H1 (cell line): ENCODE measurements at regions not wholly inside any gene's neighbourhood (a gene's known extent, or its start where the extent isn't known, plus 50 kb on each side); places are given as distances from the start of the nearest gene placed in this dataset.

Source experiments
- CTCF ChIA-PET: fragments of 300-600 bp; sonication (Branson Sonifier 250); formaldehyde crosslinking; loops from one replicate; lab custom pipeline; 2021; ENCODE audit not compliant: partially characterized antibody; lab: Charles Lee
- POLR2A ChIA-PET: fragments of 300-600 bp; sonication (Branson Sonifier 250); formaldehyde crosslinking; loops from one replicate; lab custom pipeline; 2021; ENCODE audit warnings: inconsistent platforms; ENCODE audit not compliant: partially characterized antibody; lab: Charles Lee
- DNase-seq, 2 experiments: peaks; one replicate each; pipeline versions ENCODE4 v3.0.0 to v3.0.0-alpha.2; 2010 to 2022; ENCODE audit warnings: low spot score in 2 of 2, low read depth in 1 of 2, mixed read lengths in 1 of 2
- FAIRE-seq: peaks from 2 replicates; lab custom pipeline; 2011; peaks lifted over from hg19 to GRCh38; lab: Jason Lieb, UNC
- H2AFZ ChIP-seq: 2 replicates; pipeline ENCODE4 v1.8.1; 2012; ENCODE audit warnings: low read length, inconsistent platforms
- H2AK5ac ChIP-seq: 2 replicates; pipeline ENCODE4 v1.6.1; 2013; ENCODE audit warnings: low read depth, low read length
- H2BK120ac ChIP-seq: replicated peaks from 2 replicates; pipeline ENCODE3; 2013; ENCODE audit warnings: low read depth, low read length, inconsistent platforms
- H2BK12ac ChIP-seq: 2 replicates; pipeline ENCODE4 v1.6.1; 2013; ENCODE audit warnings: low read depth, low read length
- H2BK15ac ChIP-seq: 2 replicates; pipeline ENCODE4 v1.6.1; 2013; ENCODE audit warnings: low read length
- H2BK20ac ChIP-seq: 2 replicates; pipeline ENCODE4 v1.6.1; 2013; ENCODE audit warnings: low read length
- H2BK5ac ChIP-seq: 2 replicates; pipeline ENCODE4 v1.6.1; 2013; ENCODE audit warnings: low read depth, low read length
- H3K14ac ChIP-seq: 2 replicates; pipeline ENCODE4 v1.6.1; 2013; ENCODE audit warnings: inconsistent platforms; ENCODE audit not compliant: insufficient read length
- H3K18ac ChIP-seq: 2 replicates; pipeline ENCODE4 v1.6.1; 2013; ENCODE audit warnings: low read length; ENCODE audit errors: extremely low read depth
- H3K23ac ChIP-seq: 2 replicates; pipeline ENCODE4 v1.6.1; 2013; ENCODE audit warnings: inconsistent platforms; ENCODE audit not compliant: insufficient read length
- H3K23me2 ChIP-seq: 2 replicates; pipeline ENCODE4 v1.6.1; 2013; ENCODE audit warnings: low read depth, low read length
- H3K27ac ChIP-seq: 2 replicates; pipeline ENCODE4 v1.6.1; 2011; ENCODE audit warnings: low read depth, low read length, inconsistent platforms
- H3K27me3 ChIP-seq, 4 experiments: replicated peaks in 1 of 4; 1 replicate in 1 of 4; 2 replicates in 3 of 4; pipeline versions ENCODE4 v1.6.1 to v1.8.1; 2011 to 2013; ENCODE audit warnings: low read length in 3 of 4, mild to moderate bottlenecking in 3 of 4, inconsistent platforms in 2 of 4, mixed read lengths in 2 of 4, moderate library complexity in 1 of 4; ENCODE audit not compliant: control insufficient read depth in 3 of 4, insufficient read depth in 3 of 4; ENCODE audit errors: extremely low read depth in 1 of 4
- H3K36me3 ChIP-seq, 4 experiments: 2 replicates each; pipeline versions ENCODE4 v1.6.1 to v1.8.1; 2011 to 2013; ENCODE audit warnings: mild to moderate bottlenecking in 4 of 4, low read length in 3 of 4, moderate library complexity in 2 of 4, control low read depth in 1 of 4, inconsistent platforms in 1 of 4; ENCODE audit not compliant: insufficient read depth in 4 of 4, control insufficient read depth in 2 of 4
- H3K4ac ChIP-seq: replicated peaks from 2 replicates; pipeline ENCODE3; 2013; ENCODE audit warnings: low read length, low read depth, mixed read lengths, inconsistent platforms; ENCODE audit not compliant: insufficient read length
- H3K4me1 ChIP-seq, 4 experiments: replicated peaks in 1 of 4; 1 replicate in 1 of 4; 2 replicates in 3 of 4; pipeline versions ENCODE4 v1.6.1 to v1.8.1; 2011 to 2013; ENCODE audit warnings: low read length in 3 of 4, inconsistent platforms in 2 of 4, mixed read lengths in 1 of 4; ENCODE audit not compliant: insufficient read depth in 4 of 4, control insufficient read depth in 3 of 4
- H3K4me2 ChIP-seq, 2 experiments: 2 replicates each; pipeline versions ENCODE4 v1.6.1 to v1.8.1; 2011 to 2013; ENCODE audit warnings: low read depth in 2 of 2, low read length in 2 of 2, control low read depth in 1 of 2, inconsistent platforms in 1 of 2, mild to moderate bottlenecking in 1 of 2; ENCODE audit not compliant: insufficient read depth in 1 of 2
- H3K4me3 ChIP-seq, 4 experiments: fragments of 200-600, 300-600 bp in 1 of 4; sonication (generic), shearing (Covaris generic), sonication (Bioruptor Twin) in 1 of 4; 2 replicates each; pipeline versions ENCODE4 v1.5.1 to v1.8.1; 2011 to 2016; ENCODE audit warnings: low read length in 4 of 4, low read depth in 3 of 4, control low read depth in 2 of 4, inconsistent platforms in 2 of 4, mild to moderate bottlenecking in 2 of 4, mixed read lengths in 1 of 4, moderate library complexity in 1 of 4; ENCODE audit not compliant: insufficient read depth in 2 of 4; ENCODE audit errors: extremely low read depth in 1 of 4
- H3K56ac ChIP-seq: replicated peaks from 2 replicates; pipeline ENCODE3; 2013; ENCODE audit warnings: low read depth, mild to moderate bottlenecking, mixed read lengths, low read length, inconsistent platforms; ENCODE audit not compliant: insufficient read length
- H3K79me1 ChIP-seq: 2 replicates; pipeline ENCODE4 v1.6.1; 2013; ENCODE audit warnings: low read depth, low read length, control low read depth
- H3K79me2 ChIP-seq, 2 experiments: 2 replicates each; pipeline versions ENCODE4 v1.6.1 to v1.8.1; 2012 to 2013; ENCODE audit warnings: low read length in 2 of 2, mild to moderate bottlenecking in 2 of 2, inconsistent platforms in 1 of 2; ENCODE audit not compliant: insufficient read depth in 2 of 2, control insufficient read depth in 1 of 2
- H3K9ac ChIP-seq, 4 experiments: replicated peaks in 1 of 4; 1 replicate in 1 of 4; 2 replicates in 3 of 4; pipeline versions ENCODE4 v1.6.1 to v1.8.1; 2011 to 2013; ENCODE audit warnings: low read depth in 3 of 4, low read length in 3 of 4, control low read depth in 2 of 4, mild to moderate bottlenecking in 2 of 4, moderate library complexity in 2 of 4, inconsistent platforms in 1 of 4; ENCODE audit errors: extremely low read depth in 1 of 4
- H3K9me3 ChIP-seq, 2 experiments: 2 replicates each; pipeline versions ENCODE4 v1.6.1 to v1.8.1; 2012 to 2013; ENCODE audit warnings: mild to moderate bottlenecking in 2 of 2, moderate library complexity in 2 of 2, control low read depth in 1 of 2, inconsistent platforms in 1 of 2, low read depth in 1 of 2, low read length in 1 of 2, mixed read lengths in 1 of 2; ENCODE audit not compliant: insufficient read depth in 2 of 2
- H4K20me1 ChIP-seq, 2 experiments: replicated peaks in 1 of 2; 2 replicates each; pipeline versions ENCODE3 to v1.8.1; 2011 to 2013; ENCODE audit warnings: inconsistent platforms in 2 of 2, low read length in 2 of 2, mild to moderate bottlenecking in 1 of 2; ENCODE audit not compliant: insufficient read depth in 2 of 2, control insufficient read depth in 1 of 2
- H4K5ac ChIP-seq: 2 replicates; pipeline ENCODE4 v1.6.1; 2013; ENCODE audit warnings: low read length, low read depth, mixed read lengths, inconsistent platforms; ENCODE audit not compliant: insufficient read length
- H4K8ac ChIP-seq: 2 replicates; pipeline ENCODE4 v1.8.0; 2013; ENCODE audit warnings: mild to moderate bottlenecking, moderate library complexity, low read length, inconsistent platforms; ENCODE audit not compliant: insufficient read depth; ENCODE audit errors: extremely low read depth
- H4K91ac ChIP-seq: replicated peaks from 2 replicates; pipeline ENCODE3; 2013; ENCODE audit warnings: low read length, mixed read lengths, inconsistent platforms; ENCODE audit not compliant: insufficient read length
- EP300 ChIP-seq, 2 experiments: IDR thresholded peaks; 1 replicate in 1 of 2; 2 replicates in 1 of 2; pipeline ENCODE4 v1.6.1; 2011 to 2012; ENCODE audit warnings: low read depth in 2 of 2, low read length in 2 of 2, mild to moderate bottlenecking in 2 of 2, borderline replicate concordance in 1 of 2, inconsistent platforms in 1 of 2, moderate library complexity in 1 of 2
- EZH2 ChIP-seq: fragments of 200-600 bp; sonication (generic); IDR thresholded peaks from 2 replicates; pipeline ENCODE4 v1.7.1; 2012; ENCODE audit warnings: low read depth, mild to moderate bottlenecking, moderate library complexity, low read length, inconsistent platforms; ENCODE audit not compliant: severe bottlenecking
- WGBS, 2 experiments: shearing (Covaris generic) in 1 of 2; methylation state at CpG; one replicate each; pipeline versions ENCODE4 v1.1.6 to v1.1.7; 2013 to 2015; ENCODE audit warnings: low lambda C conversion rate in 2 of 2, mixed read lengths in 2 of 2, inconsistent platforms in 1 of 2, low coverage in 1 of 2, missing lambda C conversion rate in 1 of 2; ENCODE audit not compliant: insufficient replicate concordance in 2 of 2, insufficient coverage in 1 of 2, insufficient read length in 1 of 2; ENCODE audit errors: extremely low coverage in 1 of 2, missing lambda C conversion rate in 1 of 2; 5-methylcytosine and 5-hydroxymethylcytosine counted together

- ChIA-PET CTCF (interaction anchor here (1.1 kb wide), 1 partner anchor 10 kb away, joined by 3 read pairs; no protein-coding TSS in a partner anchor), POLR2A (no interaction called here)
- Histone ChIP-seq H3K4ac (no peak overlapping the region), H3K79me1 (no peaks in the 10 kb centered on the region), H2AK5ac (no peak overlapping the region), H3K4me1 (peaks cover 0 to 4% (median 0%) of the 10 kb centered on the region in 4 experiments; a peak in 2 of 7 replicates), H3K18ac (no peak overlapping the region), H3K9me3 (no peaks in the 10 kb centered on the region), H4K91ac (no peak overlapping the region), H3K23me2 (no peaks in the 10 kb centered on the region), H3K27ac (no peak overlapping the region), H3K23ac (no peak overlapping the region), H3K4me2 (no peak overlapping the region), H2BK20ac (no peak overlapping the region), H2BK5ac (no peak overlapping the region), H3K56ac (no peak overlapping the region), H3K9ac (no peak overlapping the region), H3K36me3 (no peaks in the 10 kb centered on the region), H3K4me3 (no peak overlapping the region), H4K20me1 (no peaks in the 10 kb centered on the region), H2BK12ac (no peak overlapping the region), H2BK120ac (no peak overlapping the region), H2AFZ (no peak overlapping the region), H4K8ac (no peak overlapping the region), H3K79me2 (no peaks in the 10 kb centered on the region), H4K5ac (no peak overlapping the region), H3K27me3 (no peaks in the 10 kb centered on the region; a peak in 2 of 7 replicates), H2BK15ac (no peak overlapping the region), H3K14ac (no peak overlapping the region)
- TF ChIP-seq EP300 (IDR thresholded peaks at IDR 0.05; ENCODE audit: borderline replicate concordance in 1 of 2, low read depth in 2 of 2, low read length in 2 of 2), result no peak
- no peak for TF ChIP-seq EZH2
- DNase-seq (no peak), FAIRE-seq (no peak)
- WGBS, 2 experiments, result 80% methylated on average over 3 of the region's 3 CpGs; no CpG with 5 or more reads in 1 of the 2 experiments
Measured at GRCh38 chr17:72258711-72259110, 137.9 kb downstream of the SOX9 start.
